ENCODE measurements at regions not wholly inside any gene's neighbourhood (a gene's known extent, or its start where the extent isn't known, plus 50 kb on each side); places are given as distances from the start of the nearest gene placed in this dataset.
A peak's percentile ranks its signal among the peaks of the same experiment; 100 is the strongest.

- no peak for DNase-seq
Observed at GRCh38 chr4:187433141-187433540, 562.4 kb upstream of the ZFP42 start.

DNA sequence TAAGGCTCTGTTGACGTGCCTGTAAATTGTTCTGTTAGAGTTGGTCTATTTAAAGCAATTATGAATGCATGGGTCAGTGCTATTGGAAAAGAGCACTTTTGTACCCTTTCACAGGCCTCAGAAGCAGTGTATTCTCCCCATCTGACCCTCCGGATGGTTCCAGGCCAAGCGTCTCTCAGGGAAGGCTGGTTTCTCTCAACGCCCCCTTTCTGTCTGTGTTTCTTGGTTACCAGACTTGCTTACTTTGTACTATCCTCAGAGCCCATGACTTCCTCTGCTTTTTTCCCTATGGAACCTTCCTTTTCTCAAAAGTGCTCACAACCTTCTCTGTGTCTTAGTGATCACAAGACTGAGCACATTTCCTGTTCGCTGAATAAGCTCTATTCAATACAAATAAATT is 559.3 kb upstream of the ZFP42 start:
- no peak for DNase-seq

GRCh38 chr4:187444061-187444460 is 551.5 kb upstream of the ZFP42 start:
- DNase-seq = peak; percentile 7

DNA sequence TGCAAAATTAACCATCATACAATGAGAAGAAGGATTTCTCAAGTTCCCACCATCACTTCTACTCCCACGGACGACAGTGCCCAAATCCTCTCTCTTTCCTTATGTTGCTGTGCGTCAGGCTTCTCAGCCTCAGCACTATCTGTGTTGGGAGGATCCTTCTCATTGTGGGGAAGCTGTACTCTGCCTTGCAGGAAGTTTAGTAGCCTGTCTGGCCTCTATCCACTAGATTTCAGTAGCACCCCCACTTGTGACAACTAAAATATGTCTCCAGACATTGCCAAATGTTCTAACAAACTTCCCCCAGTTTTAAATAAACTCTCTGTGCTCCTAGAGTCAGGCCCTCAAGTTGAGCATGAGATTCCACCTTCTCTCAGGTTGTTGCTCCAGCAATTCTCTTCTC is 545.9 kb upstream of the ZFP42 start:
- no peak for DNase-seq

GRCh38 chr4:187451776-187452175 is 543.8 kb upstream of the ZFP42 start:
- no peak for DNase-seq

GRCh38 chr4:187460016-187460415 is 535.6 kb upstream of the ZFP42 start:
- no peak for DNase-seq

GRCh38 chr4:187464573-187464972 is 531.0 kb upstream of the ZFP42 start:
- DNase-seq = no peak

DNA sequence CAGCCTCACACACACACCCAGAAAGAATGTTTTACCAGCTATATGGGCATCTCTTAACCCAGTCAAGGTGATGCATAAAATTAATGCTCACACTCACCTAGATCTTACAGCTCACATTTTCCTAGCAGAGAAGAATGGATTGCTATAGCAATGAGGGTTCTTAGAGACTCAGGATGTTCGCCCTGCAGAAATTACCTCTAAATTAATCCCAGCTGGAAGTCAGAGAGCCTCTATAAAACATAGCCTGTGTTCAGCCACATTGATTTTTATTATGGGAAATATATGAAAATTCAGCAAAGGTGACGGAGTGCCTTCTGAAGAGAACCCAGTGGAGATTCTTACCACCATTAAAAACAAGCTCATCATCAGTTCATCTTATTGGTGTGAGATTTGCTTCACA is 528.3 kb upstream of the ZFP42 start:
- DNase-seq = no peak

GRCh38 chr4:187469627-187470026 is 525.9 kb upstream of the ZFP42 start:
- peak; percentile 45 for DNase-seq

- DNase-seq = no peak
Observed at GRCh38 chr4:187470061-187470460, 525.5 kb upstream of the ZFP42 start.

DNA sequence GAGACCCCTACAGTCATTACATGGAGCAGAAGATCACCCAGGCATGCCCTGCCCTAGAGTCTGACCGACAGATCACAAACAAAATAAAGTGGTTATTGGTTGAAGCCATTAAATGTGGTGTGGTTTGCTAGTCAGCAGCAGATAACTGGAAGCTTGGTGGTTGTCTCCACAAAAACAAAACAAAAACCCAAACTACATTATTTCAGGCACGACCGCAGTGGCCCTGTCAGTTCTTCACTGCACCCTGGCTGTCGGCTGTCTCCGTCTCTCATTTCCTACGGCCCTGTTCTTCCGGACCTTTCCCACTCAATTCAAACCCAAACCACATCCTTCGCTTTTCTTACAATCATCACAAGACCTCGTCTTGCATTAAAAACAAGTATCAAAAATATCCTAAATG is 521.3 kb upstream of the ZFP42 start:
- no peak for DNase-seq

DNA sequence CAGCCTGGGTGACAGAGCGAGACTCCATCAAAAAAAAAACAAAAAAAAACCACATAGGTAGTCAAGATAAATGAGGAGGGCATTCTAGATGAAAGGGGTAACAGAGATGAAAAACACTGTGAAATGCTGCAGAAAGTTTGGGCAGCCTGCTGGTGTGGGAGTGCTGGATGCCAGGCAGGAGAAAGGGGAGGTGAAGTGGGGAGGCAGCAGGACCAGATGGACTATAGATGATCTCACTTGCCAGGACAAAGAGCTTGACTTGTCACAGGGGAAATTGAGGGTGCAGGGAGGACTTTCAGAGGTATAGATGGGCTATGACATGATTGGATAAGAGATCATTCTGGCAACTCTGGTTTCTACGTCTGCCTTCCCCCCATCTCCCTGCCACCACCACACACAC is 519.7 kb upstream of the ZFP42 start:
- DNase-seq = no peak

DNA sequence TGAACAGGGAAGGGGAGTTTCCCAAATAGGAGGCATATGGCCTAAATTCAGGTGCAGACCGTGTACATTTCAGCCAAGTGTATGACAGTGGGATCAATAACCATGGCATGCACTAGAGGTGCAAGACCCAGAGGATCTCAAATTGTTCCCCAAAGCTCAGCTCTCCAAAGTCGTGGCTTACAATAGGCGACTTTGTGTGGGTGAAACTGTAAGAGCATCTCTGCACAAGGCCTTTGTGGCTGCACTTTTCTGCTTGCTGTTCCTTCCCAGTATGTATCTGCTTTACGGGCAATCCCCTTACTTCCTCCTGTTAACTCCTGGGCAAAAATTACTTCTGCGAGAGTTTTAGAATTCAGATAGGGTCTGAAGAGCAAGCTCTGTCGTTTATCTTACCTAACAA is 518.3 kb upstream of the ZFP42 start:
- no peak for DNase-seq

- peak; percentile 97 for DNase-seq
Observed at GRCh38 chr4:187478292-187479140, 517.1 kb upstream of the ZFP42 start.

- DNase-seq = peak; percentile 24
Observed at GRCh38 chr4:187479511-187479910, 516.1 kb upstream of the ZFP42 start.

DNA sequence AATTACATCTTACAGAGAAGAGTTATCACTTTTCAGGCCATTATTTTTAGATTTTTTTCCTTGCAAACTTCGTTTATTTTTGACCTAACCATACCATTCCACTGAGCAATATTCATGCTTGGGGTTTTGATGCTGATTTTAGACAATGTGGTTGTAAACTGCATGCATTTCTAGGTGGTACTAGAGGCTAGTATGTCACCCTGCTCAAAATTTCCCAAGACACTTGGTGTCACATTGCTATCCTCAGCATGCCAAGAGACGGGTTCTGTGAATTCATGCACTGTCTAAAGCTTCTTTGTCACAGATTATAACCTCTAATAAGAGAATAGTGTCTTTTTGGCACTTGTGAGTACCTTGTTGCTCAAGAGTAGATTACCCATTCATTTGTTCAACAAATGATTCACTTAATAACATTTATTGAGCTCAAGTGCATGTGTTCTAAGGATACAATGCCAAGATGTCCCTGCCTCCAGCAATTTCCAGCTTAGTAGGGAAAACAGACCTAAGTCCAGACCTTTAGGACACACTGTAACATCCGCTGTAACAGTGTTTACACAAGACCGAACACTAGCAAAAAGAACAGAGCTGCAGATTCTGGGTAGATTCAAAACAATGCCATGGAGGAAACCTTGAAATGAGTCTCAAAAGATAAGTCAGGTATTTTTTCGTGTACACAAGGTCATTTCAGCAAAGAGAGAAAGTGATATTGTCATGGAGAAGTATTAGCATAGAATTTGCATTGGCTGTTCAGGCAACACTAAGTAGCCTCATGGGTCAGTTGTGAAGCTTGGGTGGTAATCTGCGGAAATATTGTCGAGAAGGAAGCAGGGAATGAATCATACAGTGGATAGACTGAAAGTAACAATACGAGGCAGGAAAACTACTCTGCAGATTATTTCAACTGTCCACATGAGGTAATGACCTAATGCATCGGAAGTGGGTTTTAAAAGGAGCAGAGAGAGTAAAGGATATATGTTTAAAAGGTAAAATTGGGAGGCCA is 515.1 kb upstream of the ZFP42 start:
- peak; percentile 54 for DNase-seq

DNA sequence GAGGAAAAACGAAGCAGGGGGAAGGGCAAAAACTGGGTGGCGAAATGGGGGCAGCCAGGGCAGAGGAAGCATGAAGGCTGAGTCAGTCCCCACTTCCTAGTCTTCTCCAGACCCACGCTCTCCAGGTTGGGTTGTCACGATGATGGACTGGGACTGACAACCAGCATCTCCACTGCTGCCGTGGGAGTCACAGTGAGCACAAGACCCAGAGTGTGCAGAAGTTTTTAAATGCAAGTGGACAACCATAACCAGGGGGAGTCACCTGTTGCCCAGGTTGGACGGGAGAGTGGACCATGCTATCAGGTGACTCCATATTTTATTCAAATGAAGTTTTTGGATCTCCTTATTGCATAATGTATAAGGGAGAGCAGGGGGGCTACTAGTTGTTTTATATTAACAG is 511.4 kb upstream of the ZFP42 start:
- DNase-seq = no peak

DNA sequence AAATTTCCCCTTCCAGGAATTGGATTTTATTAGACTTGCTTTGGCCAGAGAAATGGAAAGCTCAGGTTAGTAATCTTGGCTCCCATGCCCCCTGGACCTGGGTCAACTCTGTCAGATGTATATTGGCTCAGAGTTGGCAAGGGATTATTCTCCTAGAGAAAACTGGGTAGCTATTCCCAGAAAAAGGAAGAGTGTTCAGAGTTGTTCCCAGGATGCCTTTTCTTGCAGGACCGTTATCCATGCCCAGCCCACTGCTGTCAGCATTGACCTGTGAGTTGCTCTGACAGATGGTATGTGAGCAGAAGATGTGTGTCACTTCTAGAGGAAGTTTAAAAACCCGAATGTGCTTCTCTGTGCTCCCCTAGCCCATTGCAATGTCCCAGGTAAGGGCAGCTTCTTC is 509.9 kb upstream of the ZFP42 start:
- DNase-seq = no peak

DNA sequence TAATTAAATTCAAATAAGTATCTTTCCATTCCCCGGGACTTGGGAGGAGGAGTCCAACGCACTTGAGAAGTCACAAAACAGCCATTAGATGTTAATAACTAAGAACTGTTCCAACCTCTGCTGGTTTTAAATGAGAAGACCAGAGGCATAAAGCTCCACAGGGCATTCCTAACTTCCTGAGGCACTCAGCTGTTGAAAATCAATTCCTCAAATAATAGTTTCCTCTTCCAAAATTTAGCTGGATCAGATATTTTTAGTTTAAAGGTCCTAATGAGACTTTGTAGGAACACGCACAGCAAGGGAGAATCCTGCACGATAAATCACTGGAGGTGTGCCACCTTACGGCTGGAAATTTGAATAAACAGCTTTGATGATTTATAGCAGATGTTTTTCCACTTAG is 504.3 kb upstream of the ZFP42 start:
- no peak for DNase-seq

DNA sequence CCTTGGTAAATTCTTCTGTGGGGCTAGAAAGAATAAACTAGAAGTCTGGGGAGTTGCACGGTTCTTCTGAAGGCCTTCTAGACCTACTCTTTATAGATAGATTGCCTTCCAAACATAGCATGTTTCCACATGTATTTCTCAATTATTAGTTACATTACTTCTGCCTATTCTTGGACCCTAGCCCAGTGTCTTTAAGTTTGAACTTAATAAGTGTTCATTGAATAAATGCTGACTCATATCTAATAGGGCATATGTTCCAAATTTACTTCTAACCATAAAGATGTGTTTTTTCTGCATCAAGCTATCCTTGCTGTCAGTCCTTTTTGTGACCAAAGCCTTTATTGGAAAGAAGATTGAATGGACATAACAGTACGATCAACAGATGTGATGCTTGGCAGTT is 503.6 kb upstream of the ZFP42 start:
- DNase-seq = peak; percentile 66

DNA sequence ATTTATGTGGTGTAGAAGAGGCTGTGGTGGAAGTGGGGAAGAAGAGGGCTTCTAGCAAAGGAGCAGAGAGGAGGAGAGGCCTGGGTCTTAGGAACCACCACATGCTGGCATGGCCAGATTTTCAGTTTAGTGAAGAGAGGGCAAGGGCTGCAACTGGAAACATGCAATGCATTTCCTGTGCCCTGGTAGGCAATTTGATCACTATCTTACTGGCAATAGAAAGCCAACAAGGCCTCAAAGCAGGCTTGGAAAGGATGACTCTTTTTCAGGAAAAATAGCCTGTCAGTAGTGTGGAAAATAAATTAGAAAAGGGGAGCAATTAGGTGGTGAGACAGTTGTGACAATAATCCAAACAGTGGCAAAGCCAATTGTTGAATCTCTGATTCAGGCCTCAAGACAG is 501.9 kb upstream of the ZFP42 start:
- DNase-seq = no peak

- no peak for DNase-seq
Observed at GRCh38 chr4:187499956-187500355, 495.6 kb upstream of the ZFP42 start.

- peak; percentile 29 for DNase-seq
Observed at GRCh38 chr4:187500796-187501195, 494.8 kb upstream of the ZFP42 start.

- DNase-seq = no peak
Observed at GRCh38 chr4:187501731-187502130, 493.8 kb upstream of the ZFP42 start.
